ENCODE measurements at regions not wholly inside any gene's neighbourhood (a gene's known extent, or its start where the extent isn't known, plus 50 kb on each side); places are given as distances from the start of the nearest gene placed in this dataset.

DNA sequence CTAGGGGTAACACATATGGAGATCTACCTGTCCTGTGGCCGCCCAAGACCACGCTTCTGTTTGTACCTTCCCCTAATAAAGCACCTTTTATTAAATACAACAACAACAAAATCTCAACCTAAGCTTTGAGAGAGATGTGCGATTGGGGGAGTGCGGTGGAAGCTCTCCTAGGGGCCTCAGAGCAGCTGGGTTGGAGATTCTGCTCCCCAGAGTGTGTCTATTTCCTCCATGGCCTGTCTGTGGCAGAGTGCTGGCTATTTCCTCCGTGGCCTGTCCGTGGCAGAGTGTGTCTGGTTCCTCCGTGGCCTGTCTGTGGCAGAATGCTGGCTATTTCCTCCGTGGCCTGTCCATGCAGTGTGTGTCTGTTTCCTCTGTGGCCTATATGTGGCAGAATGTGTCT, 139.3 kb upstream of the IPO9 start:
- no peak for DNase-seq

DNA sequence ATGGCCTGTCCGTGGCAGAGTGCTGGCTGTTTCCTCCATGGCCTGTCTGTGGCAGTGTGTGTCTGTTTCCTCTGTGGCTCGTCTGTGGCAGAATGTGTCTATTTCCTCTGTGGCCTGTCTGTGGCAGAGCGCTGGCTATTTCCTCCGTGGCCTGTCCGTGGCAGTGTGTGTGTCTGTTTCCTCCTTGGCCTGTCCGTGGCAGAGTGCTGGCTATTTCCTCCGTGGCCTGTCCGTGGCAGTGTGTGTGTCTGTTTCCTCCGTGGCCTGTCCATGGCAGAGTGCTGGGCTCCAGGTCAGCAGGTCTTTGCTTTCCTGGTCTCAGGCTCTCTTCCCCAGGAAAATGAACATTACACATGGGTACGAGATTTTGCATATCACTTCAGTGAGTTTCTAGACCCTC, 138.4 kb upstream of the IPO9 start:
- DNase-seq = no peak

DNA sequence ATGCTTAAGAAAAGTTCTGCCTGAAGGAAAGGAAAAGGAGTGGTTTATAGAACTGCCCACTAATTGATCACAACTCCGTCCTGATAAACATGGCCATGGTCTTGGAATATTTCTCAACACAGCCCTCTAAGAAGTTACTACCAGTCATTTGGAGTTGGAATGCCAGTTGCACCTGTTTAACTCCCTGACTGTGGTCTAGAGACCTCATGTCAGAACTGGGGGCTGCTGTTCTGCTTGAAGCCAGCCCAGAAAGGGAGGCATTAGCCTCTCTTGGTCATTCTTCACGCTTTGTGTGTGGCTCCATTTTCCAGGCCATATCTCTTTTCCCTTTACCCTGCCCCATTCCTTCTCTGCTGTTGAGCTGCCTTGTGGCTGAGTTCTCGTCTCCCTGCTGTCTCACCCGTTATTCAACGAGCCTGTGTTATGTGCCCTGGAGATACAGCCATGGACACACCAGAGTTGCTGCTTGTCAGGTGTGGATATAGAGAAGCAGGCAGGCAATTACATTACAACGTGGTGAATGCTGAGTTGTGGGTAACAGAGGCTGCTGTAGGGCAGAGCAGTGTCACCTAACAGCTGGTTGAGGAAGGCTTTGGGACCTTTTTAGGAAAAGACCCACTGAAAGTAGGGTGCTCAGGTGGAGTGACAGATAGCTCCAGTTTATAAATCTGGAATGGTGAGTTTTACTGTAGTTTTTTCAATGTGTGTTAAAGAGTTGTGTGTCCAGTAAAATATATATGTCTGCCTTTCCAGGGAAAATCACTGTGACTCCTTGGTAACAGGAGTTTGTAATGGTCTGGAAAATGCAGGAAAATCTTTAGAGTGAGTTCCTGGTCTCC, 137.0 kb upstream of the IPO9 start:
- no peak for DNase-seq

DNA sequence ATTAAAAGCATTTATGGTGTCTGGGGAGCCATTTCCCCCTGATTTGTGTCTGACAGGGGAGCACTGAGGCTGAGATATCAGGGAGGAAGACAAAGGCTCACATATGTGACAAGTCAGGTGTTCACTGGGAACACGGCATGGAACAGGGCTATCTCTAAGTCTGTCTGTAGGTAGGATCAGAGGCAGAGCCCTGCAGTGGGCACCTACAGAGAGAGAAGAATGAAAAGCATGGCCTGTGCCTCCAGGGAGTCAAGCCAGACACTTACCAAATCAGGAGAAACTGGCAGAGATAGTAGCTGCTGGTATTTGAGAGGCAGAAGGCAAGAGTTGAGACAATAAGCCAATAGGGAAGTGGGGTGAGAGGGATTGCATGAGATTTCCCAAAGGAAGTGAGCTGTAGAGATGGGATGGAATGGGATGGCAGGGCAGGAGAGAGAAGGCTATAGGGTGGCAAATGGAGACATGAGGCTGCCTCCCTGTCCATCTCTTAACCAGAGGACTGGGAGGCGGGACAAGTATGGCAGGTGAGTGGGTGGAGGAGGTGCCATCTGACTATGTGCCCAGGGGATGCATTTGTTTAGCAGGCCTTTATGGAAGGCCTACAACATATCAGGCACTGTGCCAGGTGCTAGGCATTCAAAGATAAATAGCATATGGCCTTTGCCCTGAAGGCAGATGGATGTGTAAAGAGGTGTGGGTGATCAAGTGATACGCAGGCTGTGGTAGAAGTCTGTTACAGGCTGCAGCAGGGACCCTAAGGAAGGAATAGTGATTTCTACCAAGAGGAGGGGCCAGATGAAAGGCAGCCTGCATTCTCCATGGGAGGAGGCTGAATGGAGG, 136.2 kb upstream of the IPO9 start:
- no peak for DNase-seq

DNA sequence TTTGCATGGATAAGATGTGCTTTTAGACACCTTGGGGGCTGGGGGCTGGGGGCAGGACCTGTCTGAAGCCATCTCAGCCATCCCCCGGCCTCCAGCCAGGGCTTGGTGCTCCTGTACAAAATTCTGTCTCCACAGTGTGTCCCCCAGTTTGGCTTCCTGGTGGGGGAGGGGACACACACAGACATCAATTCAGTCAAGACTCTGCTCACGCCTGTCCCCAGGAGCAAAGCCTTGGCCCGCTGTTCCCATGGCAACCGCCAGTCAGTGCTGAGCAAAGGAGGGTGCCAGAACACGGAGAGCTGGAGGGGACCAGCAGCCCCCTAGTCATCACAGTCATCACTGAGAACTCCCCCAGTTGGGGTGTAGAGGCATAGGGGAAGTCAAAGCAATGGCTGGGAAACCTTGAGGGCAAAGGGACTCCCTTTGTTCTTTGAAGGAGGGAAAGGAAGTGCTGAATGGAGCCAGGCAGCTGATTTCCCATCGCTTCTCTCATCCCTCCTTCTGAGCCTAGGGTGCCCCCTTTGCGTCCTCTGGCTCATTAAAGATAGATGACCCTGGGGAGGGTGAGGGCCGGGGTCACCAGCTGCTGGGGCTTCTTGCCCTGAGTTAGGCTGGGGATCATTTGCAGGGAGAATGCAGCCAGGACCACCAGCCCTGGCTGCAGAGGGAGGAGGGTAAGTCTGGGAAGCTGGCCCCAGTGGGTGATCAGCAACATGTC, 134.9 kb upstream of the IPO9 start:
- no peak for DNase-seq

DNA sequence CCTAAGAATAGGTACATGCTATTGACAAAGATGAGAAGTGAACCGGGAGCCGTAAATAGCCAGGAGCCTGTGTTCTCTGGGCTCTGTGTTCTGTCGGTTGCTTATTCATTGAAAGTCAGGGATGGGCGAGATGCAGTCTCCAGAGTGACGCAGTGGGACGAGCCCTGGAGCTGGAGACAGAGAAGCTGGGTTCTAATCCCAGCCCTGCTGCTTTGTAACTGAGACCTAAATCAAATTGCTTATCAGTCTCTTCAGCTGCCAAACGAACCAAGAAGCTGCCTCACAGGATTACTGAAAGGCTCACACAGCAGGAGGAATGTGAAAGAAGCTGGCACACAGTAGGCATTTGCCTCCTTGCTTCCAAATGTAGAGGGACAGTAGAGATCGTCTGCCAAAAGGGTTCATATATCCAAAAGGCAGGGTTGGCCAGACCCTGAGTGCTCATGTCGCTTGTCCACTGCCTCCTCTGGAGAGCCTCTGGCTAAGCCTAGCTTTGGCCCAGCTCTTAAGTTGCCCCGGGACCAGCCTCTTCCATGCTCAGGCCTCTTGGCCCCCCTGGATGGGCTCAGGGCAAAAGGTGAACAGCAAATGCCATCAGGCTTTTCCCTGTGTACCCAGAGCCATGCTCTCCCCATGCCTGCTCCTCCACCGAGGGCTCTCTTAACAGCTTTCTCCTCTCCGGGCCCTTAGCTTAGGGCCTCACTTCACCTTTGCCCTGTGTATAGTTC, 134.2 kb upstream of the IPO9 start:
- no peak for DNase-seq

DNA sequence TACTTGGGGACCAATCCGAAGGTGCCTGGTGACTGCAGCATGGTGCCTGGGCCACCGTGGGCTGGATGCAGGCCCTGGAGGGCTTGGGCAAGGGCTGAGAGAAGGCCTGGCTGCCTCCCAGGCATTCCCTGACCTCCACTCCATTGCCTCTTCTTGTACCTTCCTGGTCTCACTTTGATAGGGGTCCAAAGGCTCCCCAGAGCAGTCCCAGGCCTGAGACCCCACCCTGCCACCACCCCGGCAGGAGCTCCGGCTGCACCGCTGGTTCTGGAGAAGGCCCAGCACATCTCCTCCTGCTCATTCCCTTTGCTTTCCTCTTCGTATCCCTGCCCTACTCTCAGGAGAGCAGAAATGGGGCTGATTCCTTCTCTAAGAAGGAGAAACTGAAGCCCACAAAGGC, 133.3 kb upstream of the IPO9 start:
- DNase-seq = no peak

DNA sequence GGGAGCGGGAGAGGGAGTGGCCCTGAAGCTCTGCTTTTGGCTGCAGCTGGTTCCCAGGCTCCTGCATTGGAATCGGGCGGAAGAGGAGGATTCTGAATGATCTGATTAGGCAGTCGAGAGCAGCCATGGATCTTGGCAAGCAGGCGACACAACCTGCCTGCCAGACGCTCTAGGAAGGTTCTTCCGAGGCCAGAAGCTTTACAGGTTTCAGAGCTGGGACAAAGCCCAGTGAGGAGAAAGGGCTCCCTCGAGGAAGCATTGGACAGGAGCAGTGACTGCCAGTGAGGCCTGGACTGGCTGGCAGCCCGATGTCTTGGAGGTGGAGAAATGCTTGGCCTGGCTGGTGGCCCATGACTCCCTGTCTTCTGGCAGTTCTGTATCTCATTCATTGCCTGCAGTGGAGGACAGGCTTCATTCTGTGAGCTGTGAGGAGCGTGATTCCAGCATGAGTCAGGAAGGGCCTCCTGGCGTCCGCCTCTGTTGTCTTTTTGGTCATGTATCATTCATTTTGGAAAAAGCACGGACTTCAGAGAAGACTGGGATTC, 132.7 kb upstream of the IPO9 start:
- DNase-seq = peak; percentile 71

DNA sequence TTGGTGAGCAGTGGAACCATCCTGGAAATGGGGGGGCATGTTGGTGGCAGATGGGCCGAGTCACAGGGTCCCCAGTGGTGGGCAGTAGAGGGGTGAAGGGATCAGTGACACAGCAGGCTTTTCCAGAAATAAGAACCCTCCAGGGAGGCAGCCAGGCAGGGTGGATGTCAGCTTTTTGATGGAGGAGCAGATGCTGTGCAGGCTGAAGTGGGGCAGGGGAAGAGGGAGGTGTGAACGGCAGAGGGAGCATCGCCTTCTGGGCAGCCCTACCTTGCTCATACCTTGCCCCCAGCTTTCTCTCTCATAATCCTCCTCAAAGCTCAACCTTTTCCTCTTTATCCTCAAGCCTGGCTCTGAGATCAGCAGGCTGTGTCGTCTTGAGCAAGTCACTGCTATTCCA, 131.8 kb upstream of the IPO9 start:
- no peak for DNase-seq

DNA sequence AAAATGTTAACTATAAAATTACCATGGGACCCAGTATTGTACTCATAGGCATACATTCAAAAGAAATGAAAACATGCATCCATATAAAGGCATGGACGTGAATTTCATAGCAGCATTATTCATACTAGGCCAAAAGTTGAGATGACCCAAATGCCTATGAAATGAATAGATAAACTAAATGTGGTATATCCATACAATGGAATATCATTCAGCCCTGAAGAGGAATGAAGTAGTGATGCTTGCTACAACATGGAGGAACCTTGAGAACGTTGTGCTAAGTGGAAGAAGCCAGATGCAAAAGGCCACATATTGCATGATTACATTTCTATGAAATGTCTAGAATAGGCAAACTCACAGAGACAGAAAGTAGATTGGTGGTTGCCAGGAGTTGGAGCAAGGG, 127.1 kb upstream of the IPO9 start:
- DNase-seq = no peak

DNA sequence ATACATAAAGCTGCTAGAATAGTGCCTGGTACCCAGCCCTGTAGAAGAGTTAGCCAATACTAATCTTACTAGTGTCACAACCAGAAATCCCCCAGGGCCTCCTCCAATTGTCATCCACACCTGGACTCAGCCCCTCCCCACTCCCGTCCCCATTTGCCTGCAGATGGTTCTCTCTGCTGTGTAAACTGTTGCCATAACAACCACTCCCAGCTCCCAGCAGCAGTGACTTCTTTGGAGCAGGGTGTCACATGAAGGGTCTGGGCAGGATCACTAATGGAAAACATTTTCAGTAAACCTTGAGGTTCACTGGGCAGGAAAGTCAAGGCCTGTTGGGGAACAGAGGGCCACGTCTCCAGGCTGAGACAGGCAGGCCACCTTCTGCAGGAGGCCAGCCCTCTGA, 126.0 kb upstream of the IPO9 start:
- peak; percentile 41 for DNase-seq

DNA sequence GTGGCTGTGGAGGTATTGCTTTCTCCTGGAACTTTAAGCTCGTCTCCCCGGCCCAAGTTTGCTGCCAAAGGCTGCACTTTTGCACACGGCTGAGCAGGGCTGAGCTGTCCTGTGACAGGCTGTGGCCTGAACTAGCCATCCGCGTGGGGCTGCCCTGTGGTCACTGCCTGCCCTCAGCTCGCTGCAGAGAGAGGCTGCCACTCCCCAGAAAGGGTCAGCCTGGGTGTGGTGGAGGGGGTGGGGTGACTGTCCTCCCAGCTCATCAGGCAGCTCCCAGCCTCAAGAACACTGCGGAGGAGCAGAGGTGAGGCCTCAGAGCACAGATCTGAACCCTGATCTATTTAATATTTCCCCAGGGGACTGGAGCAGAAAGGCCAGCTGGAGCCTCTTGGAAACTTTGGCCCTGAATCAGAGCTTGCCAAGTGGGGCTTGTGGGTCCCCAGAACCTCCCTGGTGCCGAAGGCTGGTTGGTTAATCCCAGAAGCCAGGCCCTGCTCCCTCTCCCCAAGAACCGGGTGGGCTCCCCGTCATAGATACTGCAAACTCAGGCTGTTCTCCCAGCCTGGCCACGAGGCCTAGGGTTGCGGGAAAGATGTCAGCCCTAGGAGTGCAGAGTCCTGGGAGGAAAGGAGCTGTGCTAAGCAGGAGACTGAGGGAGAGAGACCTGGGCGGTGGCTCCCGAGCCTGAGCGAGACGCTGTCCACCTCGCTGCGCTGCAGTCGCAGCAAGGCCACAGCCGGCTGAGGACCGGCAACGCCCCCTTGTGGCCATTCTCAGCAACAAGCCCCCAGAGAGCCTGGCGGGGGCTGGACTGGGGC, 125.1 kb upstream of the IPO9 start:
- DNase-seq = peak; percentile 89

DNA sequence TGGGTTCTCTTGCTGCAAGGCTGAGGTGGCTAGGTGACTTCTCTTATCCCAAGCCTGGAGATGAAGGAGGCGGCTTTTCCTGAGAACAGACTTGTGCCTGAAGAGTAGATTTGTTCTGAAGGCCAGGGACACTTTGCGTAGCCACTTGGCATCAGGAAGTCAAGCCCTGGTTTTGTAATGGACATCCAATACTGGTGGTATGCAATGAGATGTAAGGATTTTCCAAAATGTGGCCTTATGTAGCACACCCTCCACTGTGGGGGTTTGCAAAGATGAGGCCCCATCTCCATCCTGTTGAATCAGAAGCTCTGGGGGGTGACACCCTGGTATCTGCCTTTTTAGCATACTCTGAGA, 124.5 kb upstream of the IPO9 start:
- DNase-seq = no peak

DNA sequence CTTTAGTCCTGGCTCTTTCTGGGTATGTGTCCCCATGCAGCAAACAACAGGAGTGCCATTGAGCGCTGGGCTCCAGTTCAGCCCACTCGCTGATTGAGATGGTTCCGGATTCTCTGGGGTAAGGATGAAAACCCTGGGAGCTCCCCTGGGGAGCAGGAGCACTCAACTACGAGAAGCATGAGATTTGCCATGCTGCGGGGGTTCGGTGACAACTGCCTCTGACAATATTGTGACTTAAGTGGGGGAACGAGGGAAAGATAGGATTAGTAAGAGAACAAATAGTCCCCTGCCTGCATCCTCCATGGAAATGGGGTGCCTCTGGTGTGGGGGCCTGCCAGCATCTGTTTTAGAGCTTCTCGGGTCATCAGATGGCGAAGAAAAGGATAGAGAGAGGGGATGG, 123.6 kb upstream of the IPO9 start:
- no peak for DNase-seq

DNA sequence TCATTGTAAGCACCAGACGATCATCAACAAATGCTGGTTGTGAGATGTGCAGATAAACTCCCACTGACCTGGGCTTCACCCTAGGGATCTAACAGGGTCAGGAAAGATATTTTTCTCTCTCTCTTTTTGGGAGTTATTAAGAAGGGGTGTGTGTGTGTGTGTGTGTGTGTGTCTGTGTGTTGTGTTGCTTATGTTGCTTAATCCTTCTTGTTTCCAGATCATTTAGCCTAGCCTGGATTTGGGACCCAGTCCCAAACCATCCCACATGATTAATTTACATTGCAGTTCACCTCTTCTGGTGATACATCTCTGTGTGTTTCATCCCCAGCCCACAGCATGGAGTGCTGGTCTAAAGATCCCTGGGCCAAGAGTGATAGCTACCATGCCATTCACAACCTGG, 122.8 kb upstream of the IPO9 start:
- no peak for DNase-seq

DNA sequence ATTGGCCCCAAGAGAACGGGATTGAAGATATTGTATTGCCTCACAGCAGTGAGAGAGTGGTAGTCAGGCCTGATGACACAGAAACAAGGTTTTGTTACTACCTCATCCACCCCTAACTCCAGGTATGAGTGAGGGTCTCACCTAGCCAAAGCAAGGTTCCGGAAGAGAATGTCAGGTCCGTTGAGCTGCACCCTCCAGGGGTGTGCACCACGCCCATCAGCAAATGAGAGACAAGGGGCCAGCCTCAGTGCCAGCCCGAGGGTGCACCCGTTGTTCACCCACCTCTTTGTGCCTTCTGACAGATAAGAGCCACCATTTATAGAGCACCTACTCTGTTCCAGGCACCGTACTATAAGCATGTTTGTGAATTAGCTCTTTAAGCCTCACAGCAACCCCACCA, 121.9 kb upstream of the IPO9 start:
- DNase-seq = no peak

DNA sequence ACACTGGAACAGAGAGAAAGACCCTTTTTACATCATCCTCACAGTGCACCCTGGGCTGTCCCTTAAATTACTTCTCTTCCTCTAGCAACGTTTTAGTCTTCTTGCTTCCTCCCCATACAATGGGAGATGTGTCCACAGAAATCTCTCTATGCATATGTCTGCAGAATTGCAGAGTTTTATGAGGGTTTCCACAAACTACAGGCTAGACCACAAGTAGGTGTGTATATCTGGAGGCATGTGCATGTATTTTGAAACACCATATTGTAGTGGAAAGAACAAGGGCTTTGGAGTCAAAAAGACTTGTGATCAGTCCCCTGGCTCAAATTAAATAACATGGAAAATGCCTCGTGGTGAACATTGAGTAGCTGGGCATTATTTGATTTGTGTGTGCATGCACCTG, 121.3 kb upstream of the IPO9 start:
- no peak for DNase-seq

DNA sequence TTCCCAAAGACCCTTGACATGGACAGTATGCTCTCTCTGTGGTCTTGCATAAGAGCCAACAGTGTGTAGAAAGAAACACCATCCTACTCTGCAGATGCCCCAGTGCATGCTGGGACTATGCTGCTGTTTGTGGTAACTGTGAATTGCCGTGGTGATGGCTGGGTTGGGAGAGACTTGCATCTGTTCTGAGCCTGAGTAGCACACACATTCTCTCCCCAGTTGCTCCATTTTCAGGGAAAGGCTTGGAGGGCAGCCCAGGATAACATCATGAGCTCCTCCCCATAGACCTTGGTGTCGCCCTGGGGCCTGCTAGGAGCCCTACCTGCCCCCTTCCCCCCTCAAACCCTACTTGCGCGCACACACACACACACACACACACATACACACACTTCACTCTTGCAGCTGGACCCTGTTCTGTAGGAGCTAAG, 120.9 kb upstream of the IPO9 start:
- no peak for DNase-seq

DNA sequence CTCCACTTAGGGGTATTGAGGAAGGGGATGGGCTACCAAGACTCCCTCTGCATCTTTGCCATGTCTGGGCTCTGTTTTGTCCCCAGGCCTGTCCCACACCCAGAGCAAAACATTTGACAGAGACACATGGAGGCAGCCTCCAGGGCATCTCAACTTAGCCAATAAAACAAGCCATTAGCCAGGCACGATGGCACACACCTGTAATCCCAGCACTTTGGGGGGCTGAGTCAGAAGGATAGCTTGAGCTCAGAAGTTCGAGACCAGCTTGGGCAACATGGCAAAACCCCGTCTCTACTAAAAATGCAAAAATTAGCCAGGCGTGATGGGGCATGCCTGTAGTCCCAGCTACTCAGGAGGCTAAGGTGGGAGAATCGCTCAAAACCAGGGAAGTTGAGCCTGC, 120.3 kb upstream of the IPO9 start:
- no peak for DNase-seq

DNA sequence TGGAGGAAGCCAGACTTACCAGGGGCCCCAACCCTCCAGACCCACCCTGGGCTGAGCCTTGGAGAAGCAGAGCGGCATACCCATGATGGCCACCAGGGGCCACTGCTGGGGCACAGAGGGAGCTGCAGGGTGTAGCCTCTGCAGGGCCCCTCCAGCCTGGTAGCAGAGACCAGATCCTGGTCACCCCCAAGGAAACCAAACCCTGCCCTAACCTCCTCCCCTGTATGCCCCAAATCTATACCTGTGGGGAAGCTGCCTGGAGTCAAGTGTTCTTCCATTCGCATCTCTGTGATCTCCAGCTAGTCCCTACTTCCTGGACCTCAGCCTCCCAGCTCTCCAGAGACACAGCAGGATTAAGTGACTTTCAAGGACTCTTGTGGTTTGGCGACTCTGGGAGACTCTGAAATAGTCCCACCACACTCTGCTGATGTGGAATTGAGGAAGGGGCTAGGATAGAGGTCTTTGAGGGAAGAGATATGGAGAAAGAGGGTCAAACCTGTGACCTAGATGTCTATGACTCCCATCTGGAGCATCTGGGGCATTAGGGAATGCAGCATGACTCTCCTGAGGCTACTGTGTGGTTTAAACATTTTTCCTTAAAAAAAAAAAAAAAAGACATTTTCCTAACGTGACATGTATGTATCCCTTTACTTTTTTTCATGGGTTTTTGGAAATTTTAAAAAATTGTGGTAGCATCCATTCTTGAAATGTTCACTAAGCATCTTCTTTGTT, 119.2 kb upstream of the IPO9 start:
- DNase-seq = peak; percentile 81
